Brain microvascular endothelial cell (primary cell): ENCODE measurements at regions not wholly inside any gene's neighbourhood (a gene's known extent, or its start where the extent isn't known, plus 50 kb on each side); places are given as distances from the start of the nearest gene placed in this dataset.

ENCODE experiments used
- DNase-seq: peaks from one replicate; pipeline ENCODE4 v3.0.0-alpha.2; 2020
- H3K27ac ChIP-seq: fragments of 250-450 bp; sonication (Bioruptor Pico); 2 replicates; pipeline ENCODE4 v1.5.1; 2020; ENCODE audit warnings: mild to moderate bottlenecking, moderate library complexity
- H3K27me3 ChIP-seq: fragments of 250-450 bp; sonication (Bioruptor Pico); replicated peaks from 2 replicates; pipeline ENCODE4 v1.5.1; 2020; ENCODE audit warnings: mild to moderate bottlenecking
- H3K36me3 ChIP-seq: fragments of 250-450 bp; sonication (Bioruptor Pico); replicated peaks from 2 replicates; pipeline ENCODE4 v1.5.1; 2020; ENCODE audit warnings: mild to moderate bottlenecking
- H3K4me3 ChIP-seq: 2 replicates; pipeline ENCODE4 v1.5.1; 2011; ENCODE audit warnings: low read depth, mild to moderate bottlenecking, control low read depth, low read length, moderate library complexity
- in situ Hi-C: cut with HindIII; loops from 2 replicates; pipeline ENCODE4 v1.10.0; 2017; ENCODE audit warnings: low sequenced_read_pairs, low pct_ligation_motif_present
- TF ChIP-seq, protein P1 (sequence below): IDR thresholded peaks from 2 replicates; pipeline ENCODE4 v1.5.1; 2011; ENCODE audit warnings: low read depth, mild to moderate bottlenecking, moderate library complexity, low read length, control low read depth, inconsistent platforms; ENCODE audit errors: missing control alignments

DNA sequence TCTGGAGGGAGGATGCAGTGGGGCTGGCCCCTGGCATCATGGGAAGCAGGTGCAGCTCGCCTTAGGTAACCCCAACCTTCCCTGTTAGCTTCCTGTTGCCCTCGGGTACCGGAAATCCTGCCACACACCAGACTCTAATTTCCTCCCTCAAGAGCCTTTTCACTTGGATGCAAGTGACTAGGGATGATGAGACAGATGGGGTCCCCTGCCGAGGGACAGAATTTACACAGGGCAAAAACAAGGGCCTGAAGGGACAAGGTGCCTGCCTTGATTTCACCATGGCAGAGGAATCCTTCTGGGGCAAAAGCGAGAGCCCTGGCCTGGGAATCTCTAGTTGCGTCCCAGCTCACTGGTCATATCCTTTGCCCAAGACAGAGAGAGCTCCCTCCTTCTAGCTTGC lies 263.1 kb downstream of the LOXHD1 start:
- Histone ChIP-seq H3K4me3 (no peak overlapping the region), H3K27me3 (no peaks in the 10 kb centered on the region), H3K36me3 (no peaks in the 10 kb centered on the region), H3K27ac (no peak overlapping the region)
- TF ChIP-seq, protein P1, sequence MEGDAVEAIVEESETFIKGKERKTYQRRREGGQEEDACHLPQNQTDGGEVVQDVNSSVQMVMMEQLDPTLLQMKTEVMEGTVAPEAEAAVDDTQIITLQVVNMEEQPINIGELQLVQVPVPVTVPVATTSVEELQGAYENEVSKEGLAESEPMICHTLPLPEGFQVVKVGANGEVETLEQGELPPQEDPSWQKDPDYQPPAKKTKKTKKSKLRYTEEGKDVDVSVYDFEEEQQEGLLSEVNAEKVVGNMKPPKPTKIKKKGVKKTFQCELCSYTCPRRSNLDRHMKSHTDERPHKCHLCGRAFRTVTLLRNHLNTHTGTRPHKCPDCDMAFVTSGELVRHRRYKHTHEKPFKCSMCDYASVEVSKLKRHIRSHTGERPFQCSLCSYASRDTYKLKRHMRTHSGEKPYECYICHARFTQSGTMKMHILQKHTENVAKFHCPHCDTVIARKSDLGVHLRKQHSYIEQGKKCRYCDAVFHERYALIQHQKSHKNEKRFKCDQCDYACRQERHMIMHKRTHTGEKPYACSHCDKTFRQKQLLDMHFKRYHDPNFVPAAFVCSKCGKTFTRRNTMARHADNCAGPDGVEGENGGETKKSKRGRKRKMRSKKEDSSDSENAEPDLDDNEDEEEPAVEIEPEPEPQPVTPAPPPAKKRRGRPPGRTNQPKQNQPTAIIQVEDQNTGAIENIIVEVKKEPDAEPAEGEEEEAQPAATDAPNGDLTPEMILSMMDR, result no peak
- DNase-seq, result no peak
- in situ Hi-C loops, result no loop called here

GRCh38 chr18:46395795-46396194 lies 261.2 kb downstream of the LOXHD1 start:
- Histone ChIP-seq H3K36me3 (no peaks in the 10 kb centered on the region), H3K27me3 (no peaks in the 10 kb centered on the region), H3K27ac (no peak overlapping the region), H3K4me3 (no peak overlapping the region)
- in situ Hi-C loops, result no loop called here
- TF ChIP-seq, protein P1, result no peak
- no peak for DNase-seq

- H3K27ac ChIP-seq, result no peak overlapping the region
Observed at GRCh38 chr18:46397174-46397573, 259.8 kb downstream of the LOXHD1 start.

DNA sequence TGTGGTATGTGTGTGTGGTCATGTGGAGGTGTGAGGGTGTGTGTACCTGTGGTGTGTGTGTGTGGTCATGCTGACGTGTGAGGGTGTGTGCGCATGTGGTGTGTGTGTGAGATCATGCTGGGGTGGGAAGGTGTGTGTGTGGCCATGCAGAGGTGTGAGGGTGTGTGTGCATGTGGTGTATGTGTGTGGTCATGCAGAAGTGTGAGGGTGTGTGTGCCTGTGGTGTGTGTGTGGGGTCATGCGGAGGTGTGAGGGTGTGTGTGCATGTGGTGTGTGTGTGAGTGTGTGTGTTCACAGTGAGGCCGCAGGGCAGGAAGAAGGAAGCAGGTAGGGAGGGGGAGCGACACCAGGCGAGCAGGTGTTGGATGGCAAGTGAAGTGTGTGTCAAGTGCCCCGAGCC lies 259.0 kb downstream of the LOXHD1 start:
- no peak for DNase-seq
- H3K27me3 ChIP-seq, result no peaks in the 10 kb centered on the region
- no peak overlapping the region for H3K27ac ChIP-seq
- TF ChIP-seq, protein P1, result no peak
- no peaks in the 10 kb centered on the region for H3K36me3 ChIP-seq
- H3K4me3 ChIP-seq, result no peak overlapping the region
- in situ Hi-C loops, result no loop called here

More at GRCh38 chr18:46397174-46397573, 259.8 kb downstream of the LOXHD1 start:
- H3K36me3 ChIP-seq, result no peaks in the 10 kb centered on the region
- DNase-seq, result no peak
- in situ Hi-C loops, result no loop called here
- TF ChIP-seq, protein P1, result no peak
- no peak overlapping the region for H3K4me3 ChIP-seq
- no peaks in the 10 kb centered on the region for H3K27me3 ChIP-seq

GRCh38 chr18:46398625-46399024 lies 258.4 kb downstream of the LOXHD1 start:
- TF ChIP-seq, protein P1, result no peak
- no peaks in the 10 kb centered on the region for H3K36me3 ChIP-seq
- in situ Hi-C loops, result no loop called here
- no peak for DNase-seq
- no peaks in the 10 kb centered on the region for H3K27me3 ChIP-seq
- no peak overlapping the region for H3K27ac ChIP-seq
- no peak overlapping the region for H3K4me3 ChIP-seq

GRCh38 chr18:46399303-46399702 lies 257.7 kb downstream of the LOXHD1 start:
- in situ Hi-C loops, result no loop called here
- no peak for DNase-seq
- no peaks in the 10 kb centered on the region for H3K36me3 ChIP-seq
- TF ChIP-seq, protein P1, result no peak
- no peaks in the 10 kb centered on the region for H3K27me3 ChIP-seq
- no peak overlapping the region for H3K4me3 ChIP-seq
- no peak overlapping the region for H3K27ac ChIP-seq
